NCI-H82 treated with DMSO at 0.1 percent for 48 hours (cell line): ENCODE measurements at regions not wholly inside any gene's neighbourhood (a gene's known extent, or its start where the extent isn't known, plus 50 kb on each side); places are given as distances from the start of the nearest gene placed in this dataset.

Experiments
- DNase-seq: peaks from one replicate; lab custom pipeline; 2025; ENCODE audit not compliant: unreplicated experiment; lab: John Stamatoyannopoulos, UW

DNA sequence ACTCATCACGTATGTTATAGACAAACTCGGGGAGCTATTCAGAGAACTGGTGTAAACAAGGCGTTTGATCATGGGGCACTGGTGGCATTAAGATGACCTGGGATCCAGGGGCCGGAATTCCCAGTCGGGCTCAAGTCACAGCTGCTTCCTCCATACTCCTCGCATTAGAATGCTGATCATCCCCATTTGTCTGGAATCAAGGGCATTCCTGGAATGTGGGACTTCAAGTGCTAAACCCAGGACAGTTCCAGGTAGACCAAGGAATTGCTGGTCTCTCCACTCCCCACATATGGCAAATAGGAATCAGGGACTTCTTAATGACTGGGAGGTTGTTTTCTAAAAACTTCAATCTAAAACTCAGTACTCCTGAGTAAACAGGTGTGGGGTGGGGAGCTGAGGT is 355.7 kb upstream of the RAB6C start:
- no peak for DNase-seq

DNA sequence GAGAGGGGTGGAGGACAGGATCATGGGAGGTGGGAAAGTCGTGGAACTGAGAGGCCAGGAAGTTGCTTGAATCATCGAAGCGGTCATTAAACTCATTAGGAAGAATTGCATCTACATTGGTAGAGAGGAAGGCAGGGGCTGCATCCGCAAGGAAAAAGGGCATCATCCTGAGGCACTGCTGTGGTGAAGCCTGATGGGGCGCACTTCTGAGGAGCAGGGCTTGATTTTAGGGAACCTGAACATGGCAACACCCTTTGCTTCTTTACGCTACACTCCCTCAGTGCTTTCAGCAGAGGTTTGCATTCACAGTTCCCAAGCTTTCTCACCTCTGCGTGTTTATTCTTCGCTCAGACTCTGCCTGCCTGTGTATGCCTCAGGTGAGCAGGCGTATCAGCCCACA is 352.0 kb upstream of the RAB6C start:
- DNase-seq = no peak

DNA sequence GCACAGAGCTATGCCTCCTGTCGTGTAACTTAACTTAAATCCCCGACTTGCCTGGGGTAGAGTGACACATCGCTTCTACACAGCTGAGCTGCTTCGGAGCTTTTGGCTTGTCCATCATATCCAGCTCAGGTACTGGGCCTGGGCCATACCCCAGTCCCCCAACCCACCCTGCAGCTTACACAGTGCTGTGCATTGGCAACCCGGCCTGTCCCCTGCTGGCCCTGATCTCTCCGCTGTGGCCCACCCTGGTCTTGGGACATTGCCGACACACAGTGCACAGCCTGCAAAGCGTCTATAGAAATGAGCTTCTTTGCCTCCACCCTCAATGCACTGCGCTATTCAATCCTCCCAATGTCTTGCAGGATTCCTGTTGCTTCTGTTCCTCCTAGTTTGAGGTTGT is 342.8 kb upstream of the RAB6C start:
- no peak for DNase-seq

DNA sequence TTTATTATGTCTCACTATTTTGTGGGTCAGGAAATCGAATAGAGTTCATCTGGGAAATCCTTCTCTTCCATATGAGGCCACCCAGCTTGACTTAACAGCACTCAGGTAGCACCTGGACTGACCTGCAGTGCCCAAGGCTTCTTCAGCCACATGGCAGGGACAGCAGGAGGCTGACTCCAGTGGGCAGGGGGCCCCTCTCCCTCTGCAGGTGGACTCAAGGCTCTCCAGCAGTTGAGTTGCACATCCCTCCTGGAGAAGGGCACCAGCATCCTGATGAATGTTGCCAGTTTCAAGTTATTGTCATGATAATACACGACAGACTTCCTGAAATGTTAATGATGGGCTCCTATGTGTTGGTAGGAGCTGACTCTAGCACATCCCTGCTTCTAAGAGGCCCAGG is 338.1 kb upstream of the RAB6C start:
- no peak for DNase-seq

DNA sequence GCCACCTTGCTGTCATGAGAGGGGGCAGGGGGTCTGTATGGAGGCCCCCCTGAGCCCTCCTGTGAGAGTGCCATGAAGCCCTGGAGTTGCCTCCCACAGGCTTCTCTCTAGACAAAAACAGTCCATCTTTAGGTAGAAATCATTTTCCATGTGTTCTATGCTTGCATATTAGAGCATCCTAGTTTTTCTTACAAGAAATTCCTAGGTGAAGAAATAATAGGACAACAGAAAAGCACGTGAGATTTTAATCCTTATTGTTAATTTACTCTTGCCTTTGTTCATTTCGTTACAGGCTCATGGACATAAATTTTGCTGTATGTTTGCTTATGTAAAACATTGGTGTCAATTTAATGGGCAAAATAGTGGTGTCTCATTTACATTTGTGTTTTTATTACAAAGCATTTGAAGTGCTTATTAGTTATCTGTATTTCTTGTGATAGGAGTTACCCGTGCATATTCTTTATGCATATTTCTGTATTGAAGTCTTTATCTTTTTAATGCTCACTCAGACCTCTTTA is 336.9 kb upstream of the RAB6C start:
- no peak for DNase-seq

DNA sequence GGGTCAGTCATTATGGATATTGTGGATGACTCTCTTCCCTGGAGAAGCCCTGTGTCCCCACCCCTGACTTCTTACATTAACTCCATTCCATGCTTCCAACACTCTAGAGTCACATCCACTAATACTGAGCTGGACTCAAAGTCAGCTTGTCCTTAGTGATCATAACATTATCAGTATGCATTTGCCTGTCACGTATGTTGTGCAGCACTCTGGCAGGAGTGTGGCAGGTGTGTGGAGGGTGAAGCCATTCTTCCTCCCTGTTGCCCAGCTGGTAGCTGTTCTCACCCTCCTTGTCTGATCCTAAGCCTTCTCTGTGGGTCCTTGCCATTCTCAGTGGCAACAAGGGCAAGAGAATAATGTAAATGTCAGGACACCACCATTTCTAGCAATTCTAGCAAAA is 334.1 kb upstream of the RAB6C start:
- DNase-seq = no peak

DNA sequence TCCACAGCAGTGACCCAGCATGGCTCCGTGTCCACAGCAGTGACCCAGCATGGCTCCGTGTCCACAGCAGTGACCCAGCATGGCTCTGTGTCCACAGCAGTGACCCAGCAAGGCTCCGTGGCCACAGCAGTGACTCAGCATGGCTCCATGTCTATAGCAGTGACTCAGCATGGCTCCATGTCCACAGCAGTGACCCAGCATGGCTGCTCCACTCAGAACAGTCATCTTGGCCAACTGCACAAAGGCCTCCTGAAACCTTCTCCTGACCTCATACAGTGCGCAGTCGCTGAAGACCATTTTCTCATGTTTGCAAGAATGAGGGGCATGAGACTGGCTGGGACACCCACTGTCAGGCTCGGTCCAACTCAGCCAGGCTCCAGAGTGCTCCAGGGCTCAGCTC is 333.4 kb upstream of the RAB6C start:
- no peak for DNase-seq

DNA sequence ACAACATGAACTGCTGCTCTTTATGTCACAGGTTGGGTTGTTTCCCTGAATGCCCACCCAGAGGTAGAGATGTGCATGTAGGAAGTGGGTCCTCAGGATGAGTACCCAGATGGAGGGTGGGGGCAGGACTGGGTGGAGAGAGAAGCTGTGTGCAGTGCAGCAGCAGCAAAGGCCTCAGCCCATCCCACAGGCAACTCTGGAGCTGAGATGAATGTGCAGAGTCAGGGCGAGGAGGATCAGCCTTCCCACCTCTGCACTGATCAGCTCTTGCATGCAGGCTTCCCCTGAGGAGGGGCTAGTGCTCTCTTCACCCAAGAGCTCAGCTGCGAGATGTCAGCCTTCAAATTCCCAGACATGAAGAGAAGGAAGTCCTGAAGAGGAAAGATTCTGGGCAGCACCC is 326.2 kb upstream of the RAB6C start:
- no peak for DNase-seq

DNA sequence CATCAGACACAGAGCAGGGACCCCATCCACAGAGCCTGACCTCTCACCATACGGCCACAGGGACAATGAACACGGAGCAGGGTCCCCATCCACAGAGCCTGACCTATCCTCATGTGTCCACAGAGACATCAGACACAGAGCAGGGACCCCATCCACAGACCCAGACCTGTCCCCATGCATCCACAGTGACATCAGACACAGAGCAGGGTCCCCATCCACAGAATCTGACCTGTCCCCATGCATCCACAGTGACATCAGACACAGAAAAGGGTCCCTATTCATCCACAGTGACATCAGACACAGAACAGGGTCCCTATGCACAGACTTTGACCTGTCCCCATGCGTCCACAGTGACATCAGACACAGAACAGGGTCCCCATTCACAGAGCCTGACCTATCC is 325.1 kb upstream of the RAB6C start:
- DNase-seq = no peak

DNA sequence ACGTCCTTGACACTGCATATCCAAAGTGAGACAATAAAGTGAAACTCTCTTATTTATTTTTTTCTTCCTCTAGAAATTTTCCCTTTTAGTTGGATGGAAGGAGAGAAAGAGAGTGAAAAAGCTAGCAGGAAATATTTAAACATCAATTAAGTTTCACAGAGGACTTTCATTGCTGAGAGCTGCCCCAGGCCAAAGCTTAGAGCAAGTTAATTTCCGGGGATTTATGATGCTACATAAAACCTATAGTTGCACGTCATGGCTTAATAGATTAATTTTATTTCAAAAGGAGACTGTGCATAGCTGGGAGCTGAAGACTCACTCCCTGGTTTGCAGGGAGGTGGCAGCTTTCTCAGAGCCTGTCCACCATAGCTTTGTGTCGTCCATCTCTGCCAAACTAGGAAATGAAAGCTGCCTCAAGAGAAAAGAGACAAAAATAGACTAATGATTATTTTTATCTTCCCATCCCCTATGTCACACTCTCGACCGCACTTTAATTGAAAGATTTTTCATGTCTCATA is 323.3 kb upstream of the RAB6C start:
- DNase-seq = no peak

DNA sequence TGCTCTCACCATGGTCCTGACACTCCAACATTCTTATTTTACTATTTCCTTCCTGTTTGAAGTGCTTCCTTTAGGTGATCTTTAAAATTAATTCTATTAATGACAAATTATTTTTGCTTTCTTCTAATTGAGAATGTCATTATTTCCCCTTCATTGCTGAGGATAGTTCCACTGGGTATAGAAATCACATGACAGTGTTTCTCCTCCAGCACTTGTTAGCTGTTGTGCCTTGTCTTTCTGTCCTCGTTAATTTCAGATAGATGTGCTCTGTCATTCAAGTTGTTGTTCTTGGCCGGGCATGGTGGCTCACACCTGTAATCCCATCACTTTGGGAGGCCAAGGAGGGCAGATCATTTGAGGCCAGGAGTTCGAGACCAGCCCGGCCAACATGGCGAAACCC is 321.0 kb upstream of the RAB6C start:
- DNase-seq = no peak

DNA sequence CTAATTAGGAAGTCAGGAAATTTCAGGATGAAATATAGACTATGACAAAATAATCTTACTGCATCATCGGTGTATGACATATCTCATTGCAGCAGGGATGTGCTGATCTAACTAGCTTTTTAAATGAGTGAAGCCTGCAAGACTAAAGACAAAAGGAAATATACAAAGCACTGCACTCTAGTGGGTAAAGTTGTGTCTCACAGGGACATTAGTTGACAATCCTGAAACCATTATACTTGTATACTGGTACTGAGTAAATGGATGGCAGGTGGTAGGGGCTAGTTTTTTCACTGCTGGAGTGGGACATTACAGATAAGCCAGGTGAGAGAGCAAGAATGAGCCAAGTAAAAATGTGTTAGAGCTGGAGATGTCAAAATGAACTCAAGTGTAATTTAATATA is 317.5 kb upstream of the RAB6C start:
- no peak for DNase-seq

DNA sequence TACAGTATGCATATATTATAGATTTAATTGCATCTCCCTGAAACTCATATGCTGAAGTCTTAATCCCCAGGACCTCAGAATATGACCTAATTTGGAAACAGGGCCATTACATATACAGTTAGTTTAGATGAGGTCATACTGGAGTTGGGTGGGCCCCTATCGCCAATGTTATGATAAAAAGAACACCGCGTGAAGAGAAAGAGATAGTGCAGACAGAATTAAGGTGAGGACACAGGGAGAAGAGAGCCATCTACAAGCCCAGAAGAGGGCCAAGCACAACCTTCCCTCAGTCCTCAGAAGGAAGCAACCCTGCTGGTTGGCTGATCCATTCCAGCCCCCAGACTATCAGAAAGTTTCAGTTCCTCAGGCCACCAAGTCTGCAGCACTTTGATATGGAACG is 311.9 kb upstream of the RAB6C start:
- no peak for DNase-seq

DNA sequence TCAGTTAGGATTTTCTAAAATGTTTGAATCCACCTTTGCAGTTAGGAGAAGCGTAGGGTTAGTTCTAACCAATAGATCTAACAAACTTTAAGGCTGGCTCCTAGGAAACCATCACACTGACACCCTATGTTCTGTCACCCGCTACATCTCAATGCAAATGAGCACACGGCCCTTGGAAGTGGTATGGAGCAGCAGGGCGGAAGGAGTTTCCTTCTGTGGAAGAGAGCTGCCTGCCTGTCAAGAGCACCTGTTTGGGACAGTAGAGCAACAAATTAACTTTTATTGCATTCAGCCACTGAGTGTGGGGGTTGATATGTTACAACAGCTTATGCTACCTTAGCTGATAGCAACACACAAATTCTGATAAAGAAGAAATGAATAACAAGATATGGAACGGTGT is 306.9 kb upstream of the RAB6C start:
- no peak for DNase-seq

DNA sequence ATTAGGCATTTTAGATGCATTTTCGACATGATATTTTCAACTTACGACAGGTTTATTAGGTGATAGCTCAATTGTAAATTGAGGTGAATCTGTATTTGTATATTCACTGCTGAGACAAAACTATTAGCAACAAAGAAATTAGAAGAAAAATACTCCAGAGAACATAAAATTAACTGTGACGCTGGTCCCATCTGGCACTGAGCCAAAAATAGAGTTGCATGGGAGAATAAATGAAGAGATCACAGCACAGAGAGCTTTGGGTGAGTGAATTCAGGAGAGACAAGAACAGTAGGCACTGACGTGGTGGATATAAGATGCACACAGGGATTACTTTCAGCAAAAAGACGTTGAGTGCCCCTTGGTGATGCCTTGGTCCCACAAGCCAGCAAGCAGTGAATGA is 306.2 kb upstream of the RAB6C start:
- no peak for DNase-seq

DNA sequence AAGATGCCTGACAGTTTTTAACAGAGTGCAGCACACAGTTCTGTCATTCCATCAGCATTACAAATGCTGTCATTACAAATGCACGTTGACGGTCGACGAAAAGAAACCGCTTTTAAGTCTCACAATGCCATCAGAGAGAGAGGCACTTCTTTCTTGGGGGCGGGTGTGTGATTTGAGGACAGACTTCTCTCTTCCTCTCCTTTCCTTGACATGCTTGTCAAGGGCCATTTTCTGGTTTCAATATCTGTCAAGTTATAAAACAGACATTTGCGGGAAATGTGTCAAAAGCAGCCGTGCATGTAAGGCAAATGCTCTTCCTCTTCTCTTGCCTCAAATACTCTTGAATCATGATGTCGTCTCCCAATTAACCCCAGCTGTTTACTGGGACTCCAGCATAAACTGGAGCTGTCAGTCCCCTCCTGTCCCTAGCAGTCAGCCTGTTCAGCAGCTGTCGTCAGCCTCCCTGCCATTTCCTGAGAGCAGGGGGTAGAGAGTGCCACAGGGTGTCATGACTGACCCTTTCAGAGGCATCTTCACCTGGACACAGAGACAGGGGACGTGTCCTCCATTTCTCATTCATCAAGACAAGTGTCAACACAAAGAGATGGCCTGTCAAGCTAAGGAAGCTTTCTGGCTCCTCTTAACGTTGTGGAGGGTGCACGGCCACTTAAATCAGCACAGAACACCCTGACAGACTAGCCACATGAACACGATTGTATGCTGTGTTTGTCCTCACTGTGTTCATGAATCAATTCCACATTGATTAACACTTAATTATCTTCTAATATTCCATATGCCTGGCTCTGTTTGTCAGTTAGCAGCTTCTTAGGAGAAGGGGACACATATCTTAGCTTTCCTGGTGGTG is 305.4 kb upstream of the RAB6C start:
- no peak for DNase-seq

DNA sequence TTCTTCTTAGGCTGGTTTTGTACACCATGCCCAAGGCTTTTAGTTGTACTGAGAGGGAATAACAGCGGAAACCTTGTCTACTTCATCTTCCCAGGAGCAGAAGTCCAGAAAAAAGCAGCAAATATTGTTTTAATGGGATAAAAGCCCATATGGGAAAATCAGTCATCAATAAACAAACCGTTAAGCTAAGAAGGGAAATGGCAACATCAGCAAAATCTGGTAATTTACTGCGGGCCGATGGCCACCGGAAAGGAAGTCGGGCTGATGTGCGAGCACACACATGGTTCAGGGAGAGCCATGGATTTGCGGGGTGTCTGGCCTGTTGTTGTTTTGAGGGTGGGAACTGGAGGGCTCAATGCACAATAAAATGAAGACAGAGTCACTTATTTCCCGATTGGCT is 300.7 kb upstream of the RAB6C start:
- no peak for DNase-seq

DNA sequence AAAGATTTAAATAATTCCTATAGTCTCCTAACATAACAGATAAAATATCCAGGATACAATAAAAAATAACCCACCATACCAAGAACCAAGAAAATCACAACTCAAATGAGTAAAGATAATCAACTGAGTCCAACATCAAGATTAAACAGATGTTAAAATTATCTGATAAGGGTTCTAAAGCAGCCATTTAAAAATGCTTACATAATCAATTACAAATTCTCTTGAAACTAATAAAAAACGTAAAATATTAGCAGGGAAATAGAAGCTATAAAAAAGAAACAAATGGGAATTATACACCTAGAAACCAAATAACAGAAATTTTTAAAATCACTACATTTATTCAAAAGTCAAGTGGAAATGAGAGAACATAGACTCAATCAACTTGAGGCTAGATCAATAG is 297.7 kb upstream of the RAB6C start:
- DNase-seq = no peak

DNA sequence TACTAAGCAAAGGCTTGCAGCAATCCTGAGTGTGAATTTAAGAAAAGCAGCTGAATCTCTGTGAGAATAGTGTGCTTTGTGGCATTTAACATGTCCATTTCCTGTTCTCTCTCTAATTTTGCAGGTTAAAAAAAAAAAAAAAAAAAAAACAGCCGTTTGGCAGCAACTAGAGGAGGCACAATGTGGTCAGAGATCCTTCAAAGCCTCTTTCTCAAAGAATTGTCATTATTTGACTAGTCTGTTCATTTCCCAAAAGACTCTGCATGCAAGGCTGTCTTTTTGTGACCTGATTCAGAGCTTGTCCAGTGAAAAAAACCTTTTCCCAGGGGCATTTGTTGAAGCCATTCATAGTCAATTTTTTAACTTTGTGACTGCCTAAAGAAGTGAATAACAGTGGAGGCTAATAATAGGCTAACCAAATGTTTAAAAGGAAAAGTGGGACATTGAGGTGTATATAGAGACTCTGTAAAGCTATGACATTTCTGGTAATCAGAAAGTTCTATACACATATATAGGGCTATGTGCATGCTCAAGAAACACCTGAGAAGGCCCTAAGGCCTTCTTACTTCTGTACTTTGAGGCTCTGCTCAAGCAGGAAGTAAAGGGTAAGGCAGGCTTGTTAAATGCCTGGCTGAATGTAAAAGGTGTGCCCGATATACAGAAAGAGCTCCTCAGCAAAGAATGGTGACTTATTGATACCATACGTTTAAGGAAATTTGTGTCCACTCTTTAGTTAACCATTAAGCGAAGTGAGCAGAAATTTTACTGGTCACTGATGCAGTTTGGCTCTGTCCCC is 289.6 kb upstream of the RAB6C start:
- no peak for DNase-seq

DNA sequence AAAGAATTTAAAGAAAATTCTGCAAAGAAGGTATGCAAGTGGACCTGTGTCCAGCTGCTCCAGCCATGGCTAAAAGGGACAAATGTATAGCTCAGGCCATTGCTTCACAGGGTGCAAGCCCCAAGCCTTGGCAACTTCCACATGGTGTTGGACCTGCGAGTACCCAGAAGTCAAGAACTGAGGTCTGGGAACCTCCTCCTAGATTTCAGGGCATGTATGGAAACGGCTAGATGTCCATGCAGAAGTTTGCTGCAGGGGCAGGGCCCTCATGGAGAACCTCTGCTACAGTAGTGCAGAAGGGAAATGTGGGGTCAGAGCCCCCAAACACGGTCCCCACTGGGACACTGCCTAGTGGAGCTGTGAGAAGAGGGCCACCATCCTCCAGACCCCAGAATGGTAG is 284.0 kb upstream of the RAB6C start:
- no peak for DNase-seq

DNA sequence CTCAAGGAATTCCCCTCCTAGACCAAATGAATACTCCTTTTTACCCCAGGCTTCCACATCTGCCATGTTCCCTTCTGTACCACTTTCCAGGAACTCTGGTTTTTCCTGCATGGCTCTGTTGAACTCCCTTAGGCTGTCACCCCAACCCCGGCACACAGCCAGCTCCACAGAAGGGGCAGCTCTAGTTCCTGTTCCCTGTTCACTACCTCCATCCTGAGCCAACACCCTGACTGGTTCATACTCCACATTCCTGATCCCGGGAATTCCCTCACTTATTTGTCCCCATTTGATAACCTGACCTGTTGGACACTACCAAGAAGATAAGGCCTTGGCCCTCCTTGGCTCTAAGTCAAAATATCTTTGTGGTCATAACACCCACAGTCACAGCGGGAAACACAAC is 280.9 kb upstream of the RAB6C start:
- DNase-seq = no peak
